GM23338 (cell line): ENCODE measurements at regions not wholly inside any gene's neighbourhood (a gene's known extent, or its start where the extent isn't known, plus 50 kb on each side); places are given as distances from the start of the nearest gene placed in this dataset.
"Not testable (repeated sequence)": the region's sequence is repeated elsewhere in the genome, so short reads cannot be mapped to it uniquely, and the experiment has no call there.

ENCODE experiments used
- ATAC-seq: fragments of 200-7000 bp; cut with Tn5 transposase; 3 replicates; pipeline ENCODE4 v1.9.1; 2020
- DNase-seq: peaks from one replicate; pipeline ENCODE4 v3.0.0-alpha.2; 2015; ENCODE audit warnings: low spot score
- H2AFZ ChIP-seq: fragments of 200-600 bp; sonication (generic); 2 replicates; pipeline ENCODE4 v1.8.0; 2016; ENCODE audit warnings: antibody characterized with exemption, mild to moderate bottlenecking, moderate library complexity
- H3F3A ChIP-seq: fragments of 200-600 bp; sonication (generic); replicated peaks from 2 replicates; pipeline ENCODE4 v1.8.0; 2017; ENCODE audit warnings: antibody characterized with exemption, mixed run types, low read depth
- H3K27ac ChIP-seq: fragments of 200-600 bp; sonication (generic); 2 replicates; pipeline ENCODE4 v1.6.1; 2016; ENCODE audit warnings: low read depth
- H3K27me3 ChIP-seq: fragments of 200-600 bp; sonication (generic); 2 replicates; pipeline ENCODE4 v1.8.0; 2016; ENCODE audit warnings: mild to moderate bottlenecking, mixed run types, moderate library complexity; ENCODE audit not compliant: insufficient read depth
- H3K36me3 ChIP-seq: fragments of 200-600 bp; sonication (generic); 2 replicates; pipeline ENCODE4 v1.8.0; 2016; ENCODE audit warnings: mild to moderate bottlenecking; ENCODE audit not compliant: insufficient read depth
- H3K4me1 ChIP-seq: fragments of 200-600 bp; sonication (generic); 2 replicates; pipeline ENCODE4 v1.8.0; 2016; ENCODE audit warnings: mild to moderate bottlenecking, moderate library complexity; ENCODE audit not compliant: insufficient read depth
- H3K4me2 ChIP-seq: fragments of 200-600 bp; sonication (generic); 2 replicates; pipeline ENCODE4 v1.7.1; 2017; ENCODE audit warnings: mixed run types
- H3K4me3 ChIP-seq: fragments of 200-600 bp; sonication (generic); 2 replicates; pipeline ENCODE4 v1.6.1; 2016; ENCODE audit warnings: mixed run types
- H3K79me2 ChIP-seq: fragments of 200-600 bp; sonication (generic); replicated peaks from 2 replicates; pipeline ENCODE4 v1.8.0; 2017; ENCODE audit warnings: mild to moderate bottlenecking; ENCODE audit not compliant: insufficient read depth
- H3K9me2 ChIP-seq: fragments of 200-600 bp; sonication (generic); 2 replicates; pipeline ENCODE4 v1.8.0; 2017; ENCODE audit not compliant: insufficient read depth
- H4K20me1 ChIP-seq: fragments of 200-600 bp; sonication (generic); replicated peaks from 2 replicates; pipeline ENCODE4 v1.8.0; 2017; ENCODE audit warnings: mild to moderate bottlenecking; ENCODE audit not compliant: insufficient read depth
- H3K27ac Mint-ChIP-seq: 2 replicates; pipeline ENCODE4 v1.8.0; 2020; ENCODE audit warnings: inconsistent platforms, mild to moderate bottlenecking, moderate library complexity, mixed read lengths
- H3K27me3 Mint-ChIP-seq: 3 replicates; pipeline ENCODE4 v1.8.0; 2022; ENCODE audit warnings: low read depth, mild to moderate bottlenecking, moderate library complexity, mixed read lengths, inconsistent platforms; ENCODE audit not compliant: insufficient read depth, poor library complexity
- H3K36me3 Mint-ChIP-seq: 3 replicates; pipeline ENCODE4 v1.8.0; 2021; ENCODE audit warnings: low read depth, mild to moderate bottlenecking, inconsistent platforms, moderate library complexity, mixed read lengths
- H3K4me1 Mint-ChIP-seq: 3 replicates; pipeline ENCODE4 v1.8.0; 2020; ENCODE audit warnings: mild to moderate bottlenecking, inconsistent platforms, mixed read lengths
- H3K4me3 Mint-ChIP-seq: 3 replicates; pipeline ENCODE4 v1.8.0; 2021; ENCODE audit warnings: moderate library complexity, mild to moderate bottlenecking, inconsistent platforms, mixed read lengths
- H3K9me3 Mint-ChIP-seq: 3 replicates; pipeline ENCODE4 v1.8.0; 2020; ENCODE audit warnings: moderate library complexity, mild to moderate bottlenecking, inconsistent platforms, mixed read lengths
- CTCF ChIP-seq, 2 experiments: fragments of 200-600 bp in 1 of 2; sonication (generic) in 1 of 2; conservative IDR thresholded peaks; 2 replicates each; pipeline versions ENCODE4 v1.5.1 to v1.6.1; 2016 to 2017; ENCODE audit warnings: antibody characterized with exemption in 2 of 2, low read depth in 2 of 2, mild to moderate bottlenecking in 2 of 2, moderate library complexity in 1 of 2
- TF ChIP-seq, protein P1 (sequence below): IDR thresholded peaks from one replicate; pipeline ENCODE4 v1.6.1; 2018; ENCODE audit warnings: antibody characterized with exemption; ENCODE audit not compliant: unreplicated experiment
- TF ChIP-seq, protein P2 (sequence below): fragments of 250-450 bp; sonication (Bioruptor Pico); IDR thresholded peaks from 2 replicates; pipeline ENCODE4 v1.5.0; 2020; ENCODE audit warnings: mild to moderate bottlenecking, moderate library complexity

DNA sequence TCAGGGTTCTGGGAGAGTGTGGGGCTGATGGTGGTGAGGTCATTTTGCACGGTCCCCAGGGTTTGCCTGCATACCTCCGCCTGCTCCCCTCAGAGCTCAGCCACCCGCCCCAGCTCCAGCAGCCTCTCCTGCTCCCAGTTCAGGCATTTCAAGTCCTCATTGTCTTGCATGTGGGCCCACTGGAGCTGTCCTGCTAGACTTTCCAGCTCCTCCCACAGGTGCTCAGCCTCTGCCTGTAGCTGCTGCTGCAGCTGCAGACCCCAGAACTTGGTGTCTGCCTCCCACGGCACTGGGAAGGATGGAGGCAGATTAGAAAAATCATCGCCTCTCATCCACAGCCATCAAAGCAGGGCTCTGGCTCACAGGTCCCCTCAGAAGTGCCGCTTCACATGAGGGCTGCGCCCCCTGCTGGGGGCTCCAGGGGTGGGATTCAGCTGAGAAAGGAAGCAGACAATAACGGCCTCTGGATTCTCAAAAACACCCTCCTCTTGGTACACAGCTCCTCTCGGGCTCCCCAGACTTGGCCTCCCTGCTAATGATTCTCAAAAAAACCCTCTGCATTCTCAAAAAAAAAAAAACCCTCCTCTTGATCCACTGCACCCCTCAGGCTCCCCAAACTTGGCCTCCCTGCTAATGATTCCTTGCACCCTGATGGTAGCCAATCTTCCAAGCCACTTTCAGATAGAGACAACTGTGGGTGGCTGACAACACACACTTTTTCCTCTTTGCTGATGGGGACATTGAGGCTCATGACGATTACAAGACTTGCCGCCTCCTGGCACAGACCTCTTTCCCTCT lies 89.3 kb upstream of the C2CD4B start:
- no peaks in the 10 kb centered on the region for H3F3A ChIP-seq
- Mint-ChIP-seq H3K36me3 (peaks cover 6% of the 10 kb centered on the region; the same call in 1 of the 3 replicates), H3K9me3 (peaks cover 28% of the 10 kb centered on the region), H3K27me3 (peaks cover 13% of the 10 kb centered on the region), H3K4me3 (no peak overlapping the region), H3K4me1 (peaks cover 6% of the 10 kb centered on the region; the same call in 1 of the 3 replicates), H3K27ac (no peak overlapping the region)
- no peaks in the 10 kb centered on the region for H3K4me1 ChIP-seq
- DNase-seq (peak; percentile 89), ATAC-seq (peak; percentile 93)
- H3K4me3 ChIP-seq, result no peak overlapping the region
- no peaks in the 10 kb centered on the region for H4K20me1 ChIP-seq
- no peak overlapping the region for H3K27ac ChIP-seq
- H2AFZ ChIP-seq, result peak overlapping the region; percentile 78; the same call in 1 of the 2 replicates
- no peaks in the 10 kb centered on the region for H3K79me2 ChIP-seq
- TF ChIP-seq CTCF (conservative IDR thresholded peaks at IDR 0.05; ENCODE audit: low read depth in 2 of 2), result peak; percentile 66 to 82
- TF ChIP-seq, protein P1, sequence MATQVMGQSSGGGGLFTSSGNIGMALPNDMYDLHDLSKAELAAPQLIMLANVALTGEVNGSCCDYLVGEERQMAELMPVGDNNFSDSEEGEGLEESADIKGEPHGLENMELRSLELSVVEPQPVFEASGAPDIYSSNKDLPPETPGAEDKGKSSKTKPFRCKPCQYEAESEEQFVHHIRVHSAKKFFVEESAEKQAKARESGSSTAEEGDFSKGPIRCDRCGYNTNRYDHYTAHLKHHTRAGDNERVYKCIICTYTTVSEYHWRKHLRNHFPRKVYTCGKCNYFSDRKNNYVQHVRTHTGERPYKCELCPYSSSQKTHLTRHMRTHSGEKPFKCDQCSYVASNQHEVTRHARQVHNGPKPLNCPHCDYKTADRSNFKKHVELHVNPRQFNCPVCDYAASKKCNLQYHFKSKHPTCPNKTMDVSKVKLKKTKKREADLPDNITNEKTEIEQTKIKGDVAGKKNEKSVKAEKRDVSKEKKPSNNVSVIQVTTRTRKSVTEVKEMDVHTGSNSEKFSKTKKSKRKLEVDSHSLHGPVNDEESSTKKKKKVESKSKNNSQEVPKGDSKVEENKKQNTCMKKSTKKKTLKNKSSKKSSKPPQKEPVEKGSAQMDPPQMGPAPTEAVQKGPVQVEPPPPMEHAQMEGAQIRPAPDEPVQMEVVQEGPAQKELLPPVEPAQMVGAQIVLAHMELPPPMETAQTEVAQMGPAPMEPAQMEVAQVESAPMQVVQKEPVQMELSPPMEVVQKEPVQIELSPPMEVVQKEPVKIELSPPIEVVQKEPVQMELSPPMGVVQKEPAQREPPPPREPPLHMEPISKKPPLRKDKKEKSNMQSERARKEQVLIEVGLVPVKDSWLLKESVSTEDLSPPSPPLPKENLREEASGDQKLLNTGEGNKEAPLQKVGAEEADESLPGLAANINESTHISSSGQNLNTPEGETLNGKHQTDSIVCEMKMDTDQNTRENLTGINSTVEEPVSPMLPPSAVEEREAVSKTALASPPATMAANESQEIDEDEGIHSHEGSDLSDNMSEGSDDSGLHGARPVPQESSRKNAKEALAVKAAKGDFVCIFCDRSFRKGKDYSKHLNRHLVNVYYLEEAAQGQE, result no peak
- TF ChIP-seq, protein P2, sequence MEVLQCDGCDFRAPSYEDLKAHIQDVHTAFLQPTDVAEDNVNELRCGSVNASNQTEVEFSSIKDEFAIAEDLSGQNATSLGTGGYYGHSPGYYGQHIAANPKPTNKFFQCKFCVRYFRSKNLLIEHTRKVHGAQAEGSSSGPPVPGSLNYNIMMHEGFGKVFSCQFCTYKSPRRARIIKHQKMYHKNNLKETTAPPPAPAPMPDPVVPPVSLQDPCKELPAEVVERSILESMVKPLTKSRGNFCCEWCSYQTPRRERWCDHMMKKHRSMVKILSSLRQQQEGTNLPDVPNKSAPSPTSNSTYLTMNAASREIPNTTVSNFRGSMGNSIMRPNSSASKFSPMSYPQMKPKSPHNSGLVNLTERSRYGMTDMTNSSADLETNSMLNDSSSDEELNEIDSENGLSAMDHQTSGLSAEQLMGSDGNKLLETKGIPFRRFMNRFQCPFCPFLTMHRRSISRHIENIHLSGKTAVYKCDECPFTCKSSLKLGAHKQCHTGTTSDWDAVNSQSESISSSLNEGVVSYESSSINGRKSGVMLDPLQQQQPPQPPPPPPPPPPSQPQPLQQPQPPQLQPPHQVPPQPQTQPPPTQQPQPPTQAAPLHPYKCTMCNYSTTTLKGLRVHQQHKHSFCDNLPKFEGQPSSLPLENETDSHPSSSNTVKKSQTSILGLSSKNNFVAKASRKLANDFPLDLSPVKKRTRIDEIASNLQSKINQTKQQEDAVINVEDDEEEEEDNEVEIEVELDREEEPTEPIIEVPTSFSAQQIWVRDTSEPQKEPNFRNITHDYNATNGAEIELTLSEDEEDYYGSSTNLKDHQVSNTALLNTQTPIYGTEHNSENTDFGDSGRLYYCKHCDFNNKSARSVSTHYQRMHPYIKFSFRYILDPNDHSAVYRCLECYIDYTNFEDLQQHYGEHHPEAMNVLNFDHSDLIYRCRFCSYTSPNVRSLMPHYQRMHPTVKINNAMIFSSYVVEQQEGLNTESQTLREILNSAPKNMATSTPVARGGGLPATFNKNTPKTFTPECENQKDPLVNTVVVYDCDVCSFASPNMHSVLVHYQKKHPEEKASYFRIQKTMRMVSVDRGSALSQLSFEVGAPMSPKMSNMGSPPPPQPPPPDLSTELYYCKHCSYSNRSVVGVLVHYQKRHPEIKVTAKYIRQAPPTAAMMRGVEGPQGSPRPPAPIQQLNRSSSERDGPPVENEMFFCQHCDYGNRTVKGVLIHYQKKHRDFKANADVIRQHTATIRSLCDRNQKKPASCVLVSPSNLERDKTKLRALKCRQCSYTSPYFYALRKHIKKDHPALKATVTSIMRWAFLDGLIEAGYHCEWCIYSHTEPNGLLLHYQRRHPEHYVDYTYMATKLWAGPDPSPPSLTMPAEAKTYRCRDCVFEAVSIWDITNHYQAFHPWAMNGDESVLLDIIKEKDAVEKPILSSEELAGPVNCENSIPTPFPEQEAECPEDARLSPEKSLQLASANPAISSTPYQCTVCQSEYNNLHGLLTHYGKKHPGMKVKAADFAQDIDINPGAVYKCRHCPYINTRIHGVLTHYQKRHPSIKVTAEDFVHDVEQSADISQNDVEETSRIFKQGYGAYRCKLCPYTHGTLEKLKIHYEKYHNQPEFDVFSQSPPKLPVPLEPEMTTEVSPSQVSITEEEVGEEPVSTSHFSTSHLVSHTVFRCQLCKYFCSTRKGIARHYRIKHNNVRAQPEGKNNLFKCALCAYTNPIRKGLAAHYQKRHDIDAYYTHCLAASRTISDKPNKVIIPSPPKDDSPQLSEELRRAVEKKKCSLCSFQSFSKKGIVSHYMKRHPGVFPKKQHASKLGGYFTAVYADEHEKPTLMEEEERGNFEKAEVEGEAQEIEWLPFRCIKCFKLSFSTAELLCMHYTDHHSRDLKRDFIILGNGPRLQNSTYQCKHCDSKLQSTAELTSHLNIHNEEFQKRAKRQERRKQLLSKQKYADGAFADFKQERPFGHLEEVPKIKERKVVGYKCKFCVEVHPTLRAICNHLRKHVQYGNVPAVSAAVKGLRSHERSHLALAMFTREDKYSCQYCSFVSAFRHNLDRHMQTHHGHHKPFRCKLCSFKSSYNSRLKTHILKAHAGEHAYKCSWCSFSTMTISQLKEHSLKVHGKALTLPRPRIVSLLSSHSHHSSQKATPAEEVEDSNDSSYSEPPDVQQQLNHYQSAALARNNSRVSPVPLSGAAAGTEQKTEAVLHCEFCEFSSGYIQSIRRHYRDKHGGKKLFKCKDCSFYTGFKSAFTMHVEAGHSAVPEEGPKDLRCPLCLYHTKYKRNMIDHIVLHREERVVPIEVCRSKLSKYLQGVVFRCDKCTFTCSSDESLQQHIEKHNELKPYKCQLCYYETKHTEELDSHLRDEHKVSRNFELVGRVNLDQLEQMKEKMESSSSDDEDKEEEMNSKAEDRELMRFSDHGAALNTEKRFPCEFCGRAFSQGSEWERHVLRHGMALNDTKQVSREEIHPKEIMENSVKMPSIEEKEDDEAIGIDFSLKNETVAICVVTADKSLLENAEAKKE (CRISPR knock-in tag), result no peak
- H3K27me3 ChIP-seq, result no peaks in the 10 kb centered on the region
- H3K36me3 ChIP-seq, result no peaks in the 10 kb centered on the region
- no peaks in the 10 kb centered on the region for H3K9me2 ChIP-seq
- no peak overlapping the region for H3K4me2 ChIP-seq

- ATAC-seq, H4K20me1 ChIP-seq, H3K4me1 ChIP-seq, H3K4me1 Mint-ChIP-seq, H3K27ac Mint-ChIP-seq, H3K27me3 ChIP-seq, H3K79me2 ChIP-seq, H2AFZ ChIP-seq, DNase-seq, H3K9me2 ChIP-seq, H3F3A ChIP-seq, H3K4me3 Mint-ChIP-seq, H3K27ac ChIP-seq, H3K36me3 ChIP-seq, H3K4me3 ChIP-seq, H3K4me2 ChIP-seq: not testable (repeated sequence)
- H3K36me3 Mint-ChIP-seq, result peaks cover 19% of the 10 kb centered on the region
- peaks cover 13% of the 10 kb centered on the region for H3K27me3 Mint-ChIP-seq
- peaks cover 47% of the 10 kb centered on the region for H3K9me3 Mint-ChIP-seq
Measured at GRCh38 chr15:62256430-62256829, 91.3 kb upstream of the C2CD4B start.
